GM12878 (cell line): ENCODE measurements at regions not wholly inside any gene's neighbourhood (a gene's known extent, or its start where the extent isn't known, plus 50 kb on each side); places are given as distances from the start of the nearest gene placed in this dataset.

Experiments used
- ATAC-seq: fragments of 200-7000 bp; cut with Tn5 transposase; 3 replicates; pipeline ENCODE4 v1.9.1; 2020; ENCODE audit warnings: mild to moderate bottlenecking, moderate library complexity
- BruUV-seq: library from RNA; stranded (reverse); fragments of 400-500 nt; replicated peaks from 2 replicates; lab custom pipeline; 2021; lab: Mats Ljungman, UMichigan
- CTCF ChIA-PET: fragments of 300-600 bp; sonication (Branson Sonifier 250); formaldehyde crosslinking; extraction: SDS; loops from one replicate; lab custom pipeline; 2021; ENCODE audit warnings: inconsistent platforms; lab: Yijun Ruan, JAX
- POLR2A ChIA-PET: fragments of 350-600 bp; formaldehyde crosslinking; extraction: SDS; loops from one replicate; lab custom pipeline; 2021; ENCODE audit warnings: inconsistent platforms; lab: Charles Lee
- RAD21 ChIA-PET: fragments of 300-600 bp; sonication (Branson Sonifier 250); formaldehyde crosslinking; loops from one replicate; lab custom pipeline; 2023; ENCODE audit warnings: antibody characterized with exemption; ENCODE audit not compliant: unreplicated experiment; lab: Charles Lee
- SMC1A ChIA-PET: fragments of 300-600 bp; sonication (Branson Sonifier 250); formaldehyde crosslinking; loops from one replicate; lab custom pipeline; 2023; ENCODE audit not compliant: unreplicated experiment, uncharacterized antibody; lab: Charles Lee
- DNase-seq: peaks from one replicate; pipeline ENCODE4 v3.0.0-alpha.2; 2011; ENCODE audit warnings: low read depth, low spot score
- FAIRE-seq: peaks from 3 replicates; lab custom pipeline; 2011; peaks lifted over from hg19 to GRCh38; lab: Jason Lieb, UNC
- H2AFZ ChIP-seq: 2 replicates; pipeline ENCODE4 v1.6.0; 2011; ENCODE audit warnings: low read depth, low read length, control low read depth; ENCODE audit not compliant: control insufficient read depth
- H3K27ac ChIP-seq: 2 replicates; pipeline ENCODE4 v1.5.1; 2011; ENCODE audit warnings: control low read depth; ENCODE audit not compliant: control insufficient read depth, insufficient read depth
- H3K27me3 ChIP-seq, 2 experiments: replicated peaks in 1 of 2; 2 replicates each; pipeline versions ENCODE4 v1.6.0 to v1.6.1; 2011; ENCODE audit warnings: low read length in 1 of 2; ENCODE audit not compliant: control insufficient read depth in 2 of 2, insufficient read depth in 2 of 2
- H3K36me3 ChIP-seq, 2 experiments: 2 replicates each; pipeline ENCODE4 v1.5.1; 2011; ENCODE audit warnings: low read length in 1 of 2; ENCODE audit not compliant: control insufficient read depth in 2 of 2, insufficient read depth in 2 of 2
- H3K4me1 ChIP-seq: 2 replicates; pipeline ENCODE4 v1.6.1; 2011; ENCODE audit warnings: mild to moderate bottlenecking, low read length, moderate library complexity, mixed read lengths; ENCODE audit not compliant: control insufficient read depth, insufficient read depth
- H3K4me2 ChIP-seq: 2 replicates; pipeline ENCODE4 v1.6.0; 2011; ENCODE audit warnings: control low read depth; ENCODE audit not compliant: control insufficient read depth, insufficient read depth
- H3K4me3 ChIP-seq: fragments of 200-600 bp; sonication (generic); 2 replicates; pipeline ENCODE4 v1.5.1; 2016
- H3K79me2 ChIP-seq: 2 replicates; pipeline ENCODE4 v1.6.0; 2011; ENCODE audit warnings: low read length; ENCODE audit not compliant: control insufficient read depth, insufficient read depth
- H3K9ac ChIP-seq: 2 replicates; pipeline ENCODE4 v1.8.0; 2011; ENCODE audit warnings: low read length, control low read depth, mixed read lengths; ENCODE audit not compliant: control insufficient read depth, insufficient read depth
- H3K9me3 ChIP-seq: replicated peaks from 3 replicates; pipeline ENCODE4 v1.5.1; 2011; ENCODE audit warnings: mild to moderate bottlenecking, low read length; ENCODE audit not compliant: control insufficient read depth, insufficient read depth
- H4K20me1 ChIP-seq: 2 replicates; pipeline ENCODE4 v1.6.0; 2011; ENCODE audit not compliant: control insufficient read depth, insufficient read depth
- BCL3 ChIP-seq: IDR thresholded peaks from 2 replicates; pipeline ENCODE4 v1.6.1; 2011; ENCODE audit warnings: borderline replicate concordance, low read depth, mild to moderate bottlenecking, moderate library complexity, low read length; ENCODE audit not compliant: insufficient read depth, poor library complexity, severe bottlenecking
- CTCF ChIP-seq, 3 experiments: IDR thresholded peaks in 2 of 3; conservative IDR thresholded peaks in 1 of 3; 2 replicates each; pipeline ENCODE4 v1.5.1; 2011; ENCODE audit warnings: low read depth in 3 of 3, low read length in 3 of 3, mild to moderate bottlenecking in 3 of 3, control low read depth in 2 of 3, moderate library complexity in 2 of 3, inconsistent platforms in 1 of 3, mixed read lengths in 1 of 3; ENCODE audit not compliant: control insufficient read depth in 2 of 3, insufficient read depth in 1 of 3; ENCODE audit errors: extremely low read depth in 1 of 3
- NBN ChIP-seq: fragments of 450-650 bp; IDR thresholded peaks from 2 replicates; pipeline ENCODE4 v1.6.1; 2016
- POLR2AphosphoS5 ChIP-seq: IDR thresholded peaks from 2 replicates; pipeline ENCODE4 v1.6.1; 2011; ENCODE audit warnings: mild to moderate bottlenecking, low read length, inconsistent platforms
- WGBS: methylation state at CpG from one replicate; pipeline ENCODE4 v1.1.6; 2016; ENCODE audit warnings: low lambda C conversion rate; ENCODE audit not compliant: insufficient replicate concordance, insufficient coverage; ENCODE audit errors: missing lambda C conversion rate; 5-methylcytosine and 5-hydroxymethylcytosine counted together
- in situ Hi-C: fragments of 300-500 bp; cut with MboI; formaldehyde crosslinking; loops from 9 replicates; pipeline ENCODE4 v1.14.3; 2018; ENCODE audit warnings: mixed read lengths
- intact Hi-C: fragments of 100-400 bp; cut with micrococcal nuclease; formaldehyde crosslinking; loops from one replicate; pipeline ENCODE4 v1.14.2; 2022; ENCODE audit not compliant: unreplicated experiment

DNA sequence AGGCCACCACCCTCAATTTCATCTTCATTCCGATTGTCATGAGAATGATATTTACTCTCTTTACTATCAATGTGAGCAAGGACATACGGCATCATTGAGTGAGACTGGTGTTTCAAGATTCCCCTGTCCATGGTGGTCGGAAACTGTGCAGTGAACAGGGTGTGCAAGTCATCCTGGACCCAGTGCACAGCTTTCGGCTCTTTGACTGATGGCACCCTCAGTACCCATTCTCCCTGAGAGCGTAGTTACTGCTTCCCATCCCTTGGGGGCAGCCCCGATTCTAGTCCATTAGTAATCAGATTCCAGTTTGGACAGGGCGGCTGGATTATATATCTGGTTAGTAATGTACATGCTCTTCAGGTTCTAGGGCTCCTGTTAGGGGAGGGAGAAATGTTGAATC lies 61.7 kb upstream of the SUB1 start:
- ChIA-PET RAD21 (interaction anchor here (2.8 kb wide), 1 partner anchor 66 kb away, joined by 25 read pairs; no protein-coding TSS in a partner anchor), CTCF (interaction anchor here (0.9 to 10.5 kb wide), 4 partner anchors 18 to 66 kb away, joined by 3 to 134 read pairs (median 16); no protein-coding TSS in a partner anchor), POLR2A (interaction anchor here (2.1 kb wide), 1 partner anchor 66 kb away, joined by 8 read pairs; no protein-coding TSS in a partner anchor), SMC1A (interaction anchor here (2.6 kb wide), 1 partner anchor 66 kb away, joined by 17 read pairs; no protein-coding TSS in a partner anchor)
- H3K4me2 ChIP-seq, result no peak overlapping the region
- H3K27me3 ChIP-seq, result no peaks in the 10 kb centered on the region; a peak in 1 of 4 replicates
- TF ChIP-seq POLR2AphosphoS5 (no peak), CTCF (IDR thresholded peaks at IDR 0.05 in 2 of 3, conservative IDR thresholded peaks at IDR 0.05 in 1 of 3; ENCODE audit: control insufficient read depth in 2 of 3, extremely low read depth in 1 of 3, insufficient read depth in 1 of 3, low read depth in 3 of 3, low read length in 3 of 3) (0 out of 6 replicates have a peak, but pooled peaks of 1 of the 3 experiments have one; percentile 10), NBN (no peak), BCL3 (no peak)
- intact Hi-C loops (no loop called here), in situ Hi-C loops (no loop called here)
- no peak overlapping the region for H3K27ac ChIP-seq
- no peaks in the 10 kb centered on the region for H4K20me1 ChIP-seq
- WGBS, result 70% methylated on average over 7 of the region's 7 CpGs
- FAIRE-seq (no peak), ATAC-seq (peak; percentile 77), DNase-seq (no peak)
- no peaks in the 10 kb centered on the region for H3K79me2 ChIP-seq
- H3K4me1 ChIP-seq, result no peaks in the 10 kb centered on the region
- no TSS peak for BruUV-seq
- H3K36me3 ChIP-seq, result no peaks in the 10 kb centered on the region
- H3K9ac ChIP-seq, result no peak overlapping the region
- H3K9me3 ChIP-seq, result peaks cover 1% of the 10 kb centered on the region; the same call in 2 of the 3 replicates
- no peak overlapping the region for H3K4me3 ChIP-seq
- no peak overlapping the region for H2AFZ ChIP-seq
